Large intestine (tissue), 3 donors: ENCODE measurements at regions not wholly inside any gene's neighbourhood (a gene's known extent, or its start where the extent isn't known, plus 50 kb on each side); places are given as distances from the start of the nearest gene placed in this dataset.
"Not testable (repeated sequence)": the region's sequence is repeated elsewhere in the genome, so short reads cannot be mapped to it uniquely, and the experiment has no call there.

Experiments
- DNase-seq, 2 donors: peaks; one replicate each; pipeline versions ENCODE4 v3.0.0 to v3.0.0-alpha.2; 2013
- H3K27ac ChIP-seq: one replicate; pipeline ENCODE4 v1.5.1; 2013; ENCODE audit warnings: low read length
- H3K27me3 ChIP-seq: 2 replicates; pipeline ENCODE4 v1.6.1; 2013; ENCODE audit warnings: low read length; ENCODE audit not compliant: control insufficient read depth, insufficient read depth
- H3K36me3 ChIP-seq: 2 replicates; pipeline ENCODE4 v1.6.1; 2013; ENCODE audit warnings: low read length; ENCODE audit not compliant: control insufficient read depth, insufficient read depth
- H3K4me1 ChIP-seq: one replicate; pipeline ENCODE4 v1.6.1; 2013; ENCODE audit warnings: low read length; ENCODE audit not compliant: control insufficient read depth, insufficient read depth
- H3K4me3 ChIP-seq: one replicate; pipeline ENCODE4 v1.5.1; 2013; ENCODE audit warnings: low read length
- H3K9me3 ChIP-seq: one replicate; pipeline ENCODE4 v1.6.1; 2013; ENCODE audit warnings: mild to moderate bottlenecking, low read depth, low read length, moderate library complexity; ENCODE audit not compliant: control insufficient read depth
- WGBS: methylation state at CpG from one replicate; pipeline ENCODE4 v1.1.5; 2013; ENCODE audit warnings: low lambda C conversion rate; ENCODE audit not compliant: insufficient coverage; 5-methylcytosine and 5-hydroxymethylcytosine counted together

DNA sequence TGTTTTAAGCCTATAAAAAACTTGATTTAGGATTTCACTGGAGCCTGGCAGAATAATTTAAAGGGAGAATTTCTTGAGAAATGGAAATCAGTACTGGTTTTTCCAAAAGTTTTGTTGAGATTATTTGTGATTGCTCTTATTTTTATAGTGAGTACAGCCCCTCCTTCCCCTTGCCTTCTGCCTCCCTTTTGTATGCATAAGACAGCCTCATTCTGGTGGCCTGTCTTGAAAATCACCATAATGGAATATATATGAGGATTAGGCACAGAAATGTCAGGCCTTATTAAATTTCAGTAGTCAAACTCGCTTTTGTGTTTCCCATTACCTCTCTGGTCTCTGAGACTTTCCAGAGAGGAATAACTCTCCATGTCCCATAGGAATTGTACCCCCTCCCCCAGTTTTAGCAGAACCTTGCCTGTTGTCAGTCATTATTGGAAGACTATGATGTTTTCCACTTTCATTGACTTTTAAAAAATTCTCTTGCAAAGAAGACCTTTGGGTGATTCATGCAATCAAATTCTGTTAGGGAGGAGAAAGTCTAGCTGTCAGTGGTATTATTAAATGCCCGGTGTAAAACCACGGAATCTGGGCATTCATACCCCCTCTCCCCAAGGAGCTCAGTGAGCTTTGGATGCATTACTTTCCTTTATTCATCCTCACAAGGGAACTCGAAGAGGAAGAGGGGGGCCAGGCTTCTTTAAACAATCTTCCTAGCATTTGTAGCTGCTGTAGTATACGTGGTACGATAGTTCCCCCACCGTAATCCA is 171.6 kb upstream of the TSC22D2 start:
- no peaks in the 10 kb centered on the region for H3K9me3 ChIP-seq
- H3K36me3 ChIP-seq: no peaks in the 10 kb centered on the region
- no peak overlapping the region for H3K4me3 ChIP-seq
- DNase-seq: no peak
- peak overlapping the region; percentile 13 for H3K27ac ChIP-seq
- H3K27me3 ChIP-seq: no peaks in the 10 kb centered on the region
- WGBS: 80% methylated on average over 1 of the region's 7 CpGs
- H3K4me1 ChIP-seq: peaks cover 12% of the 10 kb centered on the region

DNA sequence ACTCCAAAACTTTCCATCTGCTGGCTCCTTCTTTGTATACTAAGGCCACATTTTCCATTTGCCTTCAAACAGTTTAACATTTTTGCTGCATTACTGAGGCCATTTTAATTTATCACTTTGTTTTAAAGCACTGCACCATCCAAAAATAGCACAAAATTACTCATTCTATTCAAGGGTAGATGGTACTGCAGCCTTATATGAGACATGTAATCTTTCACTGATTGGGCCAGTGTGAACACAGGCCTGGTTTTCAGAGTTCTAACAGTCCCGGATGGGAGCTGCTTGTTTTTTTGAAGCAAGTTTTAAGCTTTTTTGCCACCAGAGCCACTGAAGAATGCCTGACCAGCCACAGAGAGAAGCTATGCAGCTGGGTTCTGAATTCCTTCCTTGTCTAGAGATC is 172.3 kb upstream of the TSC22D2 start:
- peak in 1 of 2 donors; percentile 30 for DNase-seq
- Histone ChIP-seq H3K9me3 (no peaks in the 10 kb centered on the region), H3K36me3 (no peaks in the 10 kb centered on the region), H3K4me1 (peaks cover 12% of the 10 kb centered on the region), H3K27me3 (no peaks in the 10 kb centered on the region), H3K4me3 (no peak overlapping the region), H3K27ac (peak overlapping the region; percentile 13)
- WGBS: no CpG with 5 or more reads among the region's 1 CpG

DNA sequence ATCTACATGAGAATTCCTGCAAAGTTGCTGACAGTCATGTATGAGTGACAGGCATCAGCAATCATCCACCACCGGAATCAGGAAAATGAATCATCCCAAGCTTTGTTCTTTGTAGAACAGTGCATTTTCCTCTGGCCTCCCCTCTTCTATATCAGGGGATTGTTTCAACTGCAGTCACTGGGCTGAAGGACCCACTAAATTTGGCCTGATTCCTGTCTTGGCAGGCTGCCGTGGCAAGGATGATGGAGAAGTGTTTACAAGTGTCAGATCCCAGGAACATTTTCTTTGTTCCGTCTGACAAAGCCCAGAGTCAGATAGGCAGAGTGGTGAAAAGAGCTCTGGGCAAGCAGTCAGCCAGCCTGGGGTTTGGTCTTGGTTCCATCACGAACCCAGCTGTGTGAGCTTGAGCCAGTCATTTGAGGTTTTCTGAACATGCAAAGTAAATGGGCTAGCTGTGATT is 175.1 kb upstream of the TSC22D2 start:
- Histone ChIP-seq H3K4me1 (peaks cover 3% of the 10 kb centered on the region), H3K27me3 (no peaks in the 10 kb centered on the region), H3K4me3 (no peak overlapping the region), H3K36me3 (no peaks in the 10 kb centered on the region), H3K27ac (no peak overlapping the region), H3K9me3 (no peaks in the 10 kb centered on the region)
- DNase-seq: no peak
- no CpG with 5 or more reads among the region's 4 CpGs for WGBS

DNA sequence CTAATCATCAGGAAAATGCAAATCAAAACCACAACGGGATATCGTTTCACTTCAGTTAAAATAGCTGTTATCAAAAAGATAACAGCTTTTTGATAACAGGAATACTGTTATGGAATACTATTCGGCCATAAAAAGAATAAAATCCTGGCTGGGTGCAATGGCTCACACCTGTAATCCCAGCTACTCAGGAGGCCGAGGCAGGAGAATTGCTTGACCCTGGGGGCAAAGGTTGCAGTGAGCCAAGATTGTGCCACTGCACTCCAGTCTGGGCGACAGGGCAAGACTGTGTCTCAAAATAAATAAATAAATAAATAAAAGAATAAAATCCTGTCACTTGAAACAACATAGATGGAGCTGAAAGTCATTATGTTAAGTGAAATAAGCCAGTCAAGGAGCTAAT is 178.1 kb upstream of the TSC22D2 start:
- no peaks in the 10 kb centered on the region for H3K4me1 ChIP-seq
- H3K4me3 ChIP-seq: no peak overlapping the region
- no CpG with 5 or more reads among the region's 5 CpGs for WGBS
- H3K27me3 ChIP-seq: no peaks in the 10 kb centered on the region
- no peaks in the 10 kb centered on the region for H3K9me3 ChIP-seq
- no peaks in the 10 kb centered on the region for H3K36me3 ChIP-seq
- no peak for DNase-seq
- no peak overlapping the region for H3K27ac ChIP-seq

DNA sequence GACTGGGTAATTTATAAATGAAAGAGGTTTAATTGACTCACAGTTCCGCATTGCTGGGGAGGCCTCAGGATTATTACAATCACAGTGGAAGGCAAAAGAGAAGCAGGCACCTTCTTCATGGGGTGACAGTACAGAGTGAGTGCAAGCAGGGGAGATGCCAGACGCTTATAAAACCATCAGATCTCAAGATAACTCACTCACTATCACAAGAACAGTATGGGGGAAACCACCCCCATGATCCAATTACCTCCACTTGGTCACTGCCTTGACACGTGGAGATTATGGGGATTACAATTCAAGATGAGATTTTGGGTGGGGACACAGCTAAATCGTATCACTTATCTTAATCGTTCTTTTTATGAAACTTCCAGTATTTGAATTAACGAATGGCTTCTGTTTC is 179.5 kb upstream of the TSC22D2 start:
- not testable (repeated sequence) for H3K27me3 ChIP-seq, H3K4me1 ChIP-seq, H3K4me3 ChIP-seq, H3K36me3 ChIP-seq, H3K9me3 ChIP-seq, DNase-seq, H3K27ac ChIP-seq
- no CpG with 5 or more reads among the region's 6 CpGs for WGBS

DNA sequence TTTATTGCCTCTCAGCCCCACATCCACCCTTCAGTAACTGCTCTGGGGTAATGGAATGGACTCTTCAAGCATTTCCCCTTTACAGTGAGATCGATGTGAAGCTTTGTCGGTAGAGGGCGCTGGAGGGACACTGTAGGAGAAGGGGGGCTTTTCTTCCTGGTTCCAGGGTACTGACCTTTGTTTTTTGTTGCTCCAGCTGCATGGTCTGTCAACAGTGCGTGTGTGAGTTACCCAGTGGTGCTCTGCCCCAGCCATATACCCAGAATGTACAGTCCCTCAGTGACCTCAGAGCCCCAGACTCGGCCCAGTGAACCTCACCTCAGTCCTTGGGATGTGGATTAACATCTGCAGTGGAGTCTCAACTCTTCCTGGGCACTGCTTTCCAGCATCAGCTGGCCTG is 180.3 kb upstream of the TSC22D2 start:
- no peaks in the 10 kb centered on the region for H3K36me3 ChIP-seq
- no peaks in the 10 kb centered on the region for H3K4me1 ChIP-seq
- peak; percentile 59 to 64 for DNase-seq
- H3K4me3 ChIP-seq: no peak overlapping the region
- no peaks in the 10 kb centered on the region for H3K27me3 ChIP-seq
- no peak overlapping the region for H3K27ac ChIP-seq
- no CpG with 5 or more reads among the region's 5 CpGs for WGBS
- H3K9me3 ChIP-seq: no peaks in the 10 kb centered on the region

DNA sequence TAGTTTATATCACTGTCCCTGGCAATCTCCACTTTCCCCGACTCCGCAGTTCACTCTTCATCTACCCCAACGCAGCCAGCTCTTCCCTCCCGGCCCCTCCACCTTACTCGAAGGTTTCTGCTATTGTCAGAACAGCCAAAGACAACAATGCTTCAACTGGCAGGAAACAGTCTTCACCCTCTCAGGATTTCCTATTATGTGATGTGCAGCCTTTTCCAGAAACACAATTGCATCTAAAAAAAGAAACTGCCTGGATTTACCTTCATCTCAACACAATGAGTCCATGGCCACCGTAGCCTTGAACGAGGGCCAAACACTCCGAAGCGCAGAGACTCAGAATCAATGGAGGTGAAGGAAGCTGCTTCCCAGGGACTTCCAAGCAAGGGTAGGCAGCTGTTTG is 182.1 kb upstream of the TSC22D2 start:
- H3K4me3 ChIP-seq: no peak overlapping the region
- H3K36me3 ChIP-seq: no peaks in the 10 kb centered on the region
- WGBS: no CpG with 5 or more reads among the region's 9 CpGs
- no peaks in the 10 kb centered on the region for H3K4me1 ChIP-seq
- no peaks in the 10 kb centered on the region for H3K9me3 ChIP-seq
- H3K27me3 ChIP-seq: no peaks in the 10 kb centered on the region
- no peak for DNase-seq
- H3K27ac ChIP-seq: no peak overlapping the region

DNA sequence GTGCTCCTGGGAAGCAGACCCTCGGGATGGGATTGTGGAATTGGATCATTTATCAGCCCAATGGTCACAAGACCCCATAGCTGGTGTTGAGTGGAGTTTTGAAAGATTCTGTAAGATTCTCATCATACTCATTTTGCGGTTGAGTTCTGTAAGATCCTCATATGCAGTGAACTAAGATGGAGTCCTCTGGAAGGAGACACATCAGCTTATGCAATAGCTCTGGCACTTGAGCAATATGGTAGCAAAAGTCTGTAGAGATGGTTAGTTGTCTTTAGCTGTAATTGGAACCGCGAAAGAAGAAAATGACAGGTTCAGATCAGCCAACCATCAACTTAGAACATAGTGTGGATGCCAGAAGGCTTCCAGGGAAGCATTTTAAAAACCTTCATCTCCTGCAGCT is 184.5 kb upstream of the TSC22D2 start:
- DNase-seq: no peak
- Histone ChIP-seq H3K36me3 (no peaks in the 10 kb centered on the region), H3K27ac (no peak overlapping the region), H3K4me1 (no peaks in the 10 kb centered on the region), H3K4me3 (no peak overlapping the region), H3K9me3 (no peaks in the 10 kb centered on the region), H3K27me3 (no peaks in the 10 kb centered on the region)
- 100% methylated on average over 2 of the region's 4 CpGs for whole genome bisulfite sequencing

DNA sequence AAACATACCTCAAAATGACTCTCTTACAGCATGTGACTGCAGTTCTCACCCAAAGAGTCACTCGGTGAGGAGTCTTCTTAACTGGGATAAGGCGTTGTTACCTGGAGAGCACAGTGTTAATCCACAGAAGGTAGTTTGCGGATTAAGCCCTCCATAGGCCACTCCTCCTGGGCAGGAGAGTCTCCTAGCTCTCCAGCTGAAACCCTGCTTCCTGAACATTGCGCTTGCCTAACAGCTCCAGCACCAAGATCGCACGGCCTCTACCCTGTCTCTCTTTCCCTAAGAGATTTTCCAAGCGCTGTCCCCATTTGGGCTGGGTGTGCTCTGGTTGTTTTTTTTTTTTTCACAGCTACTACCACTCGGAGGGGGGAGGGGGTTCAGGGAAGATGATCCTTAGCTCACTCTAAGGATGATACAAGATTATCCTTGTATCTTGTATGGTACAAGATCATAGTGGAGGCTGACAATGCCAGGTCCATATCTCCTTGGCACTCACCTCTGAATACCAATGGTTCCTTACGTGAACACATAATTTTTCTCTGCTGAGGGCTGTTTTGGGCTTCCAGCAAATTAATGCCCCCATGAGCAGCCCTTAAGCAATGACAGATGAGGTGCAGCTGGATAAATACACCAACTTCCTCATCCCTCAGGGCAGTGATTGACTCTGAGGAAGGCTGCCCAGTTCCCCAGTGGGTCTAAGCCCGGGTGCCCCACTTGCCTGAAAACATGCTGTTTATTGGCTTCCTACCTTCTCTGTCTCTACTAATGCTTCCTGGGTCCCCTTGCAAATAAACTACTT is 185.2 kb upstream of the TSC22D2 start:
- no peak overlapping the region for H3K27ac ChIP-seq
- H3K27me3 ChIP-seq: no peaks in the 10 kb centered on the region
- no peak for DNase-seq
- 78% methylated on average over 3 of the region's 10 CpGs for WGBS
- H3K36me3 ChIP-seq: no peaks in the 10 kb centered on the region
- peaks cover under 1% of the 10 kb centered on the region for H3K9me3 ChIP-seq
- H3K4me1 ChIP-seq: no peaks in the 10 kb centered on the region
- no peak overlapping the region for H3K4me3 ChIP-seq

DNA sequence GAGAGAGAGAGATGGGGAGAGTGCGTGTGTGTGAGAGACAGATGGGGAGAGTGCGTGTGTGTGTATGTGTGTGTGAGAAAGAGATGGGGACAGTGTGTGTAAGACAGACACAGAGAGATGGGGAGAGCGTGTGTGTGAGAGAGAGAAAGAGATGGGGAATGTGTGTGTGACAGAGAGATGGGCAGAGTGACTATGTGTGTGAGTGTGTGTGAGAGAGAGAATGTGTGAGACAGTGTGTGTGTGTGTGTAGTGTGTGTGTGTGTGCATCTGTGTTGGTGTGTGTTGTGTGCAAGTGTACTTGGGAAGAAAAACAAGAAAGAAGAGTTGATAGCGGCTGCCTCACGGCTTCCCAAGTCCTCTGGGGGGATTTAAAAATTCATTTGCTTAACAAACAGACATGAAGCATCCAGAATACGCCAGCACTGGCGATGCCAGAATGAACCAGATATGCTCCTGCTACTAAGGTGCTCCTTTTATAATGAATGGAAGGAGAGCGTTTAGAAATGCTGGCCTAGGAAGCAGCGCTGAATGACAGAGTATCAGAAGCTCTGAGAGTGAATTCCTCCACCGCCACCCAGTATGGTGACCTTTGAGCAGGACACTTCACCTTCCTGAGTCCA is 186.1 kb upstream of the TSC22D2 start:
- DNase-seq: no peak
- WGBS: 81% methylated on average over 5 of the region's 10 CpGs
- H3K4me3 ChIP-seq: no peak overlapping the region

More for the DNA sequence above, 186.1 kb upstream of the TSC22D2 start:
- H3K9me3 ChIP-seq: peaks cover 2% of the 10 kb centered on the region
- H3K4me1 ChIP-seq: no peaks in the 10 kb centered on the region
- H3K27ac ChIP-seq: no peak overlapping the region
- no peaks in the 10 kb centered on the region for H3K27me3 ChIP-seq
- H3K36me3 ChIP-seq: no peaks in the 10 kb centered on the region
